Nephron progenitor cell (in vitro differentiated cells): ENCODE measurements at regions not wholly inside any gene's neighbourhood (a gene's known extent, or its start where the extent isn't known, plus 50 kb on each side); places are given as distances from the start of the nearest gene placed in this dataset.

ENCODE experiments used
- DNase-seq: peaks from one replicate; pipeline ENCODE4 v3.0.0; 2021
- H3K27ac Mint-ChIP-seq: 2 replicates; pipeline ENCODE4 v1.8.0; 2021; ENCODE audit warnings: mild to moderate bottlenecking, moderate library complexity, mixed read lengths
- H3K27me3 Mint-ChIP-seq: 2 replicates; pipeline ENCODE4 v1.8.0; 2021; ENCODE audit warnings: mild to moderate bottlenecking, low read depth, mixed read lengths; ENCODE audit not compliant: poor library complexity
- H3K36me3 Mint-ChIP-seq: 2 replicates; pipeline ENCODE4 v1.8.0; 2021; ENCODE audit warnings: low read depth, mixed read lengths
- H3K4me1 Mint-ChIP-seq: 2 replicates; pipeline ENCODE4 v1.8.0; 2021; ENCODE audit warnings: mixed read lengths
- H3K4me3 Mint-ChIP-seq: 2 replicates; pipeline ENCODE4 v1.8.0; 2021; ENCODE audit warnings: mild to moderate bottlenecking, moderate library complexity, mixed read lengths
- H3K9me3 Mint-ChIP-seq: 2 replicates; pipeline ENCODE4 v1.8.0; 2021; ENCODE audit warnings: mild to moderate bottlenecking, moderate library complexity, mixed read lengths
- CTCF ChIP-seq: fragments of 200-600 bp; sonication (generic); IDR thresholded peaks from 2 replicates; pipeline ENCODE4 v1.5.0; 2021; ENCODE audit warnings: antibody characterized with exemption

- H3K27me3 Mint-ChIP-seq = peaks cover 4% of the 10 kb centered on the region
- H3K36me3 Mint-ChIP-seq = no peaks in the 10 kb centered on the region
- H3K4me1 Mint-ChIP-seq = peaks cover 23% of the 10 kb centered on the region
- H3K9me3 Mint-ChIP-seq = peaks cover 5% of the 10 kb centered on the region
- DNase-seq = no peak
- TF ChIP-seq CTCF = no peak
- no peak overlapping the region for H3K27ac Mint-ChIP-seq
- no peak overlapping the region for H3K4me3 Mint-ChIP-seq
These were observed 77.0 kb downstream of the RAD51AP2 start for GRCh38 chr2:17441055-17441771.

GRCh38 chr2:17430326-17430725 lies 87.9 kb downstream of the RAD51AP2 start:
- no peaks in the 10 kb centered on the region for H3K4me1 Mint-ChIP-seq
- no peak for TF ChIP-seq CTCF
- H3K9me3 Mint-ChIP-seq = no peaks in the 10 kb centered on the region
- no peak overlapping the region for H3K27ac Mint-ChIP-seq
- no peaks in the 10 kb centered on the region for H3K36me3 Mint-ChIP-seq
- no peak for DNase-seq
- no peak overlapping the region for H3K4me3 Mint-ChIP-seq
- peaks cover 9% of the 10 kb centered on the region for H3K27me3 Mint-ChIP-seq

GRCh38 chr2:17429130-17429529 lies 89.1 kb downstream of the RAD51AP2 start:
- Mint-ChIP-seq H3K9me3 (no peaks in the 10 kb centered on the region), H3K4me1 (no peaks in the 10 kb centered on the region), H3K27me3 (peaks cover 11% of the 10 kb centered on the region), H3K27ac (no peak overlapping the region), H3K36me3 (no peaks in the 10 kb centered on the region), H3K4me3 (no peak overlapping the region)
- DNase-seq = no peak
- TF ChIP-seq CTCF = no peak

GRCh38 chr2:17427401-17427800 lies 90.8 kb downstream of the RAD51AP2 start:
- H3K27me3 Mint-ChIP-seq = peaks cover 11% of the 10 kb centered on the region
- no peaks in the 10 kb centered on the region for H3K36me3 Mint-ChIP-seq
- H3K27ac Mint-ChIP-seq = no peak overlapping the region
- no peak for TF ChIP-seq CTCF
- no peaks in the 10 kb centered on the region for H3K9me3 Mint-ChIP-seq
- H3K4me1 Mint-ChIP-seq = peaks cover 7% of the 10 kb centered on the region
- no peak overlapping the region for H3K4me3 Mint-ChIP-seq
- no peak for DNase-seq

GRCh38 chr2:17426743-17427142 lies 91.5 kb downstream of the RAD51AP2 start:
- Mint-ChIP-seq H3K36me3 (no peaks in the 10 kb centered on the region), H3K4me3 (no peak overlapping the region)
- no peak for TF ChIP-seq CTCF

GRCh38 chr2:17422061-17422460 lies 96.2 kb downstream of the RAD51AP2 start:
- H3K4me1 Mint-ChIP-seq = peaks cover 7% of the 10 kb centered on the region
- H3K27me3 Mint-ChIP-seq = peaks cover 2% of the 10 kb centered on the region
- no peak for DNase-seq
- no peak for TF ChIP-seq CTCF
- H3K9me3 Mint-ChIP-seq = no peaks in the 10 kb centered on the region
- H3K4me3 Mint-ChIP-seq = no peak overlapping the region
- no peak overlapping the region for H3K27ac Mint-ChIP-seq
- H3K36me3 Mint-ChIP-seq = no peaks in the 10 kb centered on the region

More at GRCh38 chr2:17426743-17427142, 91.5 kb downstream of the RAD51AP2 start:
- DNase-seq = no peak
- Mint-ChIP-seq H3K4me1 (peaks cover 7% of the 10 kb centered on the region), H3K9me3 (no peaks in the 10 kb centered on the region), H3K27me3 (peaks cover 11% of the 10 kb centered on the region), H3K27ac (no peak overlapping the region)
